ENCODE measurements at regions not wholly inside any gene's neighbourhood (a gene's known extent, or its start where the extent isn't known, plus 50 kb on each side); places are given as distances from the start of the nearest gene placed in this dataset.

GRCh38 chr11:27213232-27213660 is 149.8 kb downstream of the CCDC34 start:
- no peak for DNase-seq

GRCh38 chr11:27212248-27212780 is 150.7 kb downstream of the CCDC34 start:
- no peak for DNase-seq

- DNase-seq, result no peak
Measured at GRCh38 chr11:27211370-27212127, 151.5 kb downstream of the CCDC34 start.

GRCh38 chr11:27210531-27210930 is 152.5 kb downstream of the CCDC34 start:
- no peak for DNase-seq

- no peak for DNase-seq
Measured at GRCh38 chr11:27209562-27210005, 153.4 kb downstream of the CCDC34 start.

GRCh38 chr11:27208846-27209245 is 154.2 kb downstream of the CCDC34 start:
- DNase-seq, result no peak

- no peak for DNase-seq
Measured at GRCh38 chr11:27207025-27207650, 155.9 kb downstream of the CCDC34 start.

- no peak for DNase-seq
Measured at GRCh38 chr11:27205779-27206570, 157.0 kb downstream of the CCDC34 start.

- DNase-seq, result no peak
Measured at GRCh38 chr11:27205250-27205649, 157.8 kb downstream of the CCDC34 start.

- DNase-seq, result no peak
Measured at GRCh38 chr11:27204529-27204928, 158.5 kb downstream of the CCDC34 start.

- DNase-seq, result no peak
Measured at GRCh38 chr11:27203077-27203647, 159.9 kb downstream of the CCDC34 start.

GRCh38 chr11:27201454-27202302 is 161.1 kb downstream of the BBOX1 start:
- no peak for DNase-seq

GRCh38 chr11:27200779-27201453 is 160.3 kb downstream of the BBOX1 start:
- DNase-seq, result no peak

- no peak for DNase-seq
Measured at GRCh38 chr11:27196203-27196897, 155.7 kb downstream of the BBOX1 start.

- no peak for DNase-seq
Measured at GRCh38 chr11:27195837-27196202, 155.2 kb downstream of the BBOX1 start.

GRCh38 chr11:27194976-27195375 is 154.4 kb downstream of the BBOX1 start:
- no peak for DNase-seq

- DNase-seq, result no peak
Measured at GRCh38 chr11:27193434-27194225, 153.0 kb downstream of the BBOX1 start.

- no peak for DNase-seq
Measured at GRCh38 chr11:27192184-27192583, 151.6 kb downstream of the BBOX1 start.

- no peak for DNase-seq
Measured at GRCh38 chr11:27191639-27192038, 151.0 kb downstream of the BBOX1 start.

- DNase-seq, result no peak
Measured at GRCh38 chr11:27188696-27189095, 148.1 kb downstream of the BBOX1 start.
